ENCODE measurements at regions not wholly inside any gene's neighbourhood (a gene's known extent, or its start where the extent isn't known, plus 50 kb on each side); places are given as distances from the start of the nearest gene placed in this dataset.
"Not testable (repeated sequence)": the region's sequence is repeated elsewhere in the genome, so short reads cannot be mapped to it uniquely, and the experiment has no call there.

- DNase-seq (ENCODE audit: low read depth): no peak
These were observed 515.7 kb downstream of the FRK start for GRCh38 chr6:115544765-115545671.

- no peak for DNase-seq (ENCODE audit: low read depth)
These were observed 520.4 kb downstream of the FRK start for GRCh38 chr6:115540077-115540869.

GRCh38 chr6:115539531-115539930 lies 521.2 kb downstream of the FRK start:
- no peak for DNase-seq (ENCODE audit: low read depth)

- DNase-seq (ENCODE audit: low read depth): no peak
These were observed 535.9 kb downstream of the FRK start for GRCh38 chr6:115524821-115525220.

GRCh38 chr6:115521747-115522146 lies 538.9 kb downstream of the FRK start:
- DNase-seq (ENCODE audit: low read depth): not testable (repeated sequence)

- no peak for DNase-seq (ENCODE audit: low read depth)
These were observed 546.0 kb downstream of the FRK start for GRCh38 chr6:115514656-115515055.

GRCh38 chr6:115512923-115513322 lies 547.8 kb downstream of the FRK start:
- DNase-seq (ENCODE audit: low read depth): no peak

- DNase-seq (ENCODE audit: low read depth): no peak
These were observed 548.9 kb downstream of the FRK start for GRCh38 chr6:115511771-115512170.

GRCh38 chr6:115502432-115502831 lies 558.3 kb downstream of the FRK start:
- DNase-seq (ENCODE audit: low read depth): not testable (repeated sequence)

GRCh38 chr6:115495184-115495583 lies 565.5 kb downstream of the FRK start:
- no peak for DNase-seq (ENCODE audit: low read depth)

- no peak for DNase-seq (ENCODE audit: low read depth)
These were observed 573.4 kb downstream of the FRK start for GRCh38 chr6:115487331-115487730.

- no peak for DNase-seq (ENCODE audit: low read depth)
These were observed 575.3 kb downstream of the FRK start for GRCh38 chr6:115485400-115485799.

GRCh38 chr6:115480543-115480942 lies 580.1 kb downstream of the FRK start:
- not testable (repeated sequence) for DNase-seq (ENCODE audit: low read depth)

- no peak for DNase-seq (ENCODE audit: low read depth)
These were observed 586.1 kb downstream of the FRK start for GRCh38 chr6:115474443-115475041.

GRCh38 chr6:115468272-115469005 lies 592.3 kb downstream of the FRK start:
- no peak for DNase-seq (ENCODE audit: low read depth)

GRCh38 chr6:115467726-115468125 lies 593.0 kb downstream of the FRK start:
- DNase-seq (ENCODE audit: low read depth): no peak

- no peak for DNase-seq (ENCODE audit: low read depth)
These were observed 599.8 kb downstream of the FRK start for GRCh38 chr6:115460913-115461312.

GRCh38 chr6:115456848-115457247 lies 603.8 kb downstream of the FRK start:
- no peak for DNase-seq (ENCODE audit: low read depth)

GRCh38 chr6:115443825-115444478 lies 616.7 kb downstream of the FRK start:
- no peak for DNase-seq (ENCODE audit: low read depth)

GRCh38 chr6:115442323-115442722 lies 618.4 kb downstream of the FRK start:
- DNase-seq (ENCODE audit: low read depth): no peak

GRCh38 chr6:115441651-115442050 lies 619.0 kb downstream of the FRK start:
- DNase-seq (ENCODE audit: low read depth): no peak

Data from stimulated activated CD8-positive, alpha-beta memory T cell treated with anti-CD3 and anti-CD28 coated beads, Interleukin-12 subunit alpha, Interleukin-12 subunit beta, amount 100 ng/mL, for 1 hour (primary cell).